Large intestine (tissue), 3 donors: ENCODE measurements at regions not wholly inside any gene's neighbourhood (a gene's known extent, or its start where the extent isn't known, plus 50 kb on each side); places are given as distances from the start of the nearest gene placed in this dataset.

Source experiments
- DNase-seq, 2 donors: peaks; one replicate each; pipeline versions ENCODE4 v3.0.0 to v3.0.0-alpha.2; 2013
- H3K27ac ChIP-seq: one replicate; pipeline ENCODE4 v1.5.1; 2013; ENCODE audit warnings: low read length
- H3K27me3 ChIP-seq: 2 replicates; pipeline ENCODE4 v1.6.1; 2013; ENCODE audit warnings: low read length; ENCODE audit not compliant: control insufficient read depth, insufficient read depth
- H3K36me3 ChIP-seq: 2 replicates; pipeline ENCODE4 v1.6.1; 2013; ENCODE audit warnings: low read length; ENCODE audit not compliant: control insufficient read depth, insufficient read depth
- H3K4me1 ChIP-seq: one replicate; pipeline ENCODE4 v1.6.1; 2013; ENCODE audit warnings: low read length; ENCODE audit not compliant: control insufficient read depth, insufficient read depth
- H3K4me3 ChIP-seq: one replicate; pipeline ENCODE4 v1.5.1; 2013; ENCODE audit warnings: low read length
- H3K9me3 ChIP-seq: one replicate; pipeline ENCODE4 v1.6.1; 2013; ENCODE audit warnings: mild to moderate bottlenecking, low read depth, low read length, moderate library complexity; ENCODE audit not compliant: control insufficient read depth
- WGBS: methylation state at CpG from one replicate; pipeline ENCODE4 v1.1.5; 2013; ENCODE audit warnings: low lambda C conversion rate; ENCODE audit not compliant: insufficient coverage; 5-methylcytosine and 5-hydroxymethylcytosine counted together

- H3K36me3 ChIP-seq, result no peaks in the 10 kb centered on the region
- no peak overlapping the region for H3K27ac ChIP-seq
- no peak for DNase-seq
- H3K4me1 ChIP-seq, result no peaks in the 10 kb centered on the region
- H3K9me3 ChIP-seq, result no peaks in the 10 kb centered on the region
- no CpG with 5 or more reads among the region's 10 CpGs for WGBS
- no peaks in the 10 kb centered on the region for H3K27me3 ChIP-seq
- H3K4me3 ChIP-seq, result no peak overlapping the region
Observed at GRCh38 chr22:48513446-48513845, 1314.2 kb downstream of the BRD1 start.

- WGBS, result no CpG with 5 or more reads among the region's 23 CpGs
- no peak overlapping the region for H3K4me3 ChIP-seq
- DNase-seq, result no peak
Observed at GRCh38 chr22:48511781-48512327, 1315.8 kb downstream of the BRD1 start.

GRCh38 chr22:48511211-48511610, 1316.5 kb downstream of the BRD1 start:
- no peak overlapping the region for H3K27ac ChIP-seq
- no CpG with 5 or more reads among the region's 7 CpGs for WGBS

More at GRCh38 chr22:48511781-48512327, 1315.8 kb downstream of the BRD1 start:
- H3K36me3 ChIP-seq, result no peaks in the 10 kb centered on the region
- H3K27ac ChIP-seq, result no peak overlapping the region
- H3K27me3 ChIP-seq, result no peaks in the 10 kb centered on the region
- H3K4me1 ChIP-seq, result no peaks in the 10 kb centered on the region
- H3K9me3 ChIP-seq, result no peaks in the 10 kb centered on the region

DNA sequence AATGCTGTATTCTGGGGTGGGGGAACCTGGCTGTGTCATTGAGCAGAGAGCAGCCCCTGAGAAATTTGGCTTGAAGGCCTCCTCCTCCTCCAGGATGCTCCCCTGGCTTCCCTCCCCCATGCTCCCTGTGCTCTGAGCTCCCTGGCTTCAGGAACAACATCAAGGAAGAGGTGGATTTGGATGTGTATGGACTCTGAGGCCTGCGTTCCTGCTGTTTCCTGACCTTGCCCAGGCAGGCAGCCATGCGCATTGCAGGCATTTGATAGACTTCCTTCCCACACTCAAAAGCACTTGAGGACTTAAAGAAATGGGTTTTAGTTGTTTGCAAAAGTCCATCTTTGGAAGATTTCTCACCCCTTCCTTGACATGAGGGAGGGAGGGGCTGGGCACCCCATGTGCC, 1317.1 kb downstream of the BRD1 start:
- no peak overlapping the region for H3K4me3 ChIP-seq
- no peaks in the 10 kb centered on the region for H3K4me1 ChIP-seq
- no peaks in the 10 kb centered on the region for H3K36me3 ChIP-seq
- no peaks in the 10 kb centered on the region for H3K9me3 ChIP-seq
- no CpG with 5 or more reads among the region's 2 CpGs for WGBS
- DNase-seq, result no peak
- no peak overlapping the region for H3K27ac ChIP-seq
- H3K27me3 ChIP-seq, result no peaks in the 10 kb centered on the region

More at GRCh38 chr22:48511211-48511610, 1316.5 kb downstream of the BRD1 start:
- Histone ChIP-seq H3K27me3 (no peaks in the 10 kb centered on the region), H3K4me3 (no peak overlapping the region), H3K4me1 (no peaks in the 10 kb centered on the region), H3K36me3 (no peaks in the 10 kb centered on the region), H3K9me3 (no peaks in the 10 kb centered on the region)
- DNase-seq, result no peak

GRCh38 chr22:48507595-48508350, 1319.9 kb downstream of the BRD1 start:
- no peak for DNase-seq
- no peaks in the 10 kb centered on the region for H3K9me3 ChIP-seq
- H3K27ac ChIP-seq, result no peak overlapping the region
- H3K4me3 ChIP-seq, result no peak overlapping the region
- no peaks in the 10 kb centered on the region for H3K36me3 ChIP-seq
- no peaks in the 10 kb centered on the region for H3K27me3 ChIP-seq
- H3K4me1 ChIP-seq, result no peaks in the 10 kb centered on the region
- no CpG with 5 or more reads among the region's 23 CpGs for WGBS

DNA sequence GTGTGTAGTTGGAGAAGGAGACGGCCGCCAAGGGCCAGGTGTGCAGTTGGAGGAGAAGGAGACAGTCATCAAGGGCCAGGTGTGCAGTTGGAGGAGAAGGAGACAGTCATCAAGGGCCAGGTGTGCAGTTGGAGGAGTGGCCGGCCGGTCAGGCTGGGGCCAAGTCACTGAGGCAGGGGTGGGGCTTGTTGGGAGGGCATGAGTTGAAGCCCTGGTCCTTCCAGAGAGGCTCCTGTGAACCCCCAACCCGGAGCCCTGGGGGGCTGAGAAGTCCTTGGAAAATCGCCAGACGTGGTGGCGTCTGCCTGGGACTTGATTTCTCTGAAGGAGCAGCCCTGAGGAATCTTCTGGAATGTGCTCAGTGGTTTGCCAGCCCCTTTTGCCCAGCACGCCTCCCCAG, 1320.5 kb downstream of the BRD1 start:
- no peak for DNase-seq
- WGBS, result no CpG with 5 or more reads among the region's 9 CpGs
- H3K27me3 ChIP-seq, result no peaks in the 10 kb centered on the region

DNA sequence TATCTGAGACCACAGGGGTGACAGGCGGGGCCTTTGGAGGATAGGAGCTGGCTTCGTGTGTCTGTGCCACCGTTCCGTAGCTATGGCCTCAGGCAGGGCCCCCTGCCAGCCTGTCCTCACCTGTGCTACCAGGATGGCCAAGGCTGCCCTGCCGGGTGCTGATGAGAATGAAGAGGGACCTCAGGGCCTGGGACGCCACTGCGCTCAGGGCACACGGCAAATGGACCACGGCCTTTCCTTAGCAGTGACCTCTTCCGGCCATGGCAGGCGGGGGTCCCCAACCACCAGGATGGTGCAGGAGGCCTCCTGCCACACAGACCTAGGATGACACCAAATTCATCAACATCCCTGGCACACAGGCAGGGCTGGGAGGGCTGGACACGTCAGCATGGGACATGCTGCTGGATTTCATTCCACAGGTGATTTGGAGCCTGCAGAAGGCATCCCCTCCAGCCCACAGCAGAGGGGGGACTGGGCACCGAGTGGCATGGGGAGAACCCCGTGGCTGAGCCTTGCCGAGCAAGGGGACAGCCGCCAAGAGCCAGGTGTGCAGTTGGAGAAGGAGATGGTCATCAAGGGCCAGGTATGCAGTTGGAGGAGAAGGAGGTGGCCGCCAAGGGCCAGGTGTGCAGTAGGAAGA, 1321.0 kb downstream of the BRD1 start:
- Histone ChIP-seq H3K27me3 (no peaks in the 10 kb centered on the region), H3K4me1 (no peaks in the 10 kb centered on the region), H3K27ac (no peak overlapping the region), H3K9me3 (no peaks in the 10 kb centered on the region), H3K4me3 (no peak overlapping the region), H3K36me3 (no peaks in the 10 kb centered on the region)
- WGBS, result no CpG with 5 or more reads among the region's 17 CpGs
- no peak for DNase-seq

More for the DNA sequence above, 1320.5 kb downstream of the BRD1 start:
- Histone ChIP-seq H3K36me3 (no peaks in the 10 kb centered on the region), H3K4me3 (no peak overlapping the region), H3K4me1 (no peaks in the 10 kb centered on the region), H3K27ac (no peak overlapping the region), H3K9me3 (no peaks in the 10 kb centered on the region)

DNA sequence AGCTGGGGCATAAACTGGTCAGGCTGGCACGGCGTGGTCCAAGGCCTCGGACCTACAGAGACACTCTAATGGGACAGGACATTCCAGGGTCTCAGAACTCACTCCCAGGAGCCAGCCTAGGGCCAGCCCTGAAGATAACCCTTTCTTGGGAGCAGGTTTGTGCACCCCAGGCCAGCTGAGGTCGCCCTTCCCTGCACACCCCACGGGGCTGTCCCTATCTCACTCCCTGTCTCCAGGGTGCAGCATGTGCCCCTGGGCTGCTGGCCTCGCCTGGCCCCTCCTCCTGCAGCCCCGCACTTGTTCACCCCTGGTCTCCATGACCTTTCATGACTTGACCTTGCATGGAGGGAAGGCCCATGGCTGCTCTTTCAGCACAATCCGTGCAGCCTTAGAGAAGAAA, 1321.8 kb downstream of the BRD1 start:
- Histone ChIP-seq H3K4me3 (no peak overlapping the region), H3K27ac (no peak overlapping the region), H3K9me3 (no peaks in the 10 kb centered on the region), H3K36me3 (no peaks in the 10 kb centered on the region), H3K4me1 (no peaks in the 10 kb centered on the region), H3K27me3 (no peaks in the 10 kb centered on the region)
- no CpG with 5 or more reads among the region's 8 CpGs for WGBS
- DNase-seq, result no peak

DNA sequence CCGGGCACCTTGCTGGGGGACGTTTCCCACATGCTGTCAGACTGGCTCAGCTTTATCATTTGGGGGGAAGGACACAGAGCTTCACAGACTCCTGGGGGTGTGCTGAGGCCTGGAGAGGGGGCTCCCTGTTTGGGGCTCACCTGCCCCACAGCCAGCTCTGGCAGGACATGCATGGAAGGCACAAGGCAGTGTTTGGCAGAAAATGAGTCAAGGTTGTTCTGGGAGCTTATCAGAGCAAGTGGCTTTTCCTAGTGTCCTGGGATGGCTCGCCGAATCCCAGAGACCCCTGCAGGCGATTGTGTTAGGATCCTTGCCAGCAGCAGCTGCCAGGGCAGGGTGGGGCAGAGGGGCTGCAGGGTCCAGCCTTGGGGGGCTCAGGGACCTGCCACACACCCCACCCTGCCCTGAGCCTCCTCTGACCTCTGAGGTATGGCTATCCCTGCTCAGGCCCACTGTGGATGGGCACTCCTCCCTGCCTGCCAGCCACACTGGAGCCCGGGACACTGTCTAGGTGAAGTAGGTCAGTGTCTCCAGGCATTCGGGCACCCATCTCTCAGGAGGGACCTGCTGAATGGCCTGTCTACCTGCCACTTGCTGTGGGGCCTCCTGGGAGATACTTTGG, 1323.0 kb downstream of the BRD1 start:
- H3K4me1 ChIP-seq, result no peaks in the 10 kb centered on the region
- no peaks in the 10 kb centered on the region for H3K27me3 ChIP-seq
- no peak overlapping the region for H3K27ac ChIP-seq
- no peaks in the 10 kb centered on the region for H3K9me3 ChIP-seq
- H3K36me3 ChIP-seq, result no peaks in the 10 kb centered on the region
- DNase-seq, result no peak
- no peak overlapping the region for H3K4me3 ChIP-seq
- WGBS, result no CpG with 5 or more reads among the region's 7 CpGs

- Histone ChIP-seq H3K27ac (no peak overlapping the region), H3K4me1 (no peaks in the 10 kb centered on the region), H3K27me3 (no peaks in the 10 kb centered on the region), H3K36me3 (no peaks in the 10 kb centered on the region), H3K4me3 (no peak overlapping the region), H3K9me3 (no peaks in the 10 kb centered on the region)
- no CpG with 5 or more reads among the region's 9 CpGs for WGBS
- no peak for DNase-seq
Observed at GRCh38 chr22:48503876-48504275, 1323.8 kb downstream of the BRD1 start.
